PC-9 (cell line): ENCODE measurements at regions not wholly inside any gene's neighbourhood (a gene's known extent, or its start where the extent isn't known, plus 50 kb on each side); places are given as distances from the start of the nearest gene placed in this dataset.

Source experiments
- EZH2 ChIP-seq: fragments of 200-600 bp; sonication (generic); IDR thresholded peaks from 2 replicates; pipeline ENCODE4 v1.8.0; 2017; ENCODE audit warnings: antibody characterized with exemption, low read depth
- TF ChIP-seq, protein P1 (sequence below): fragments of 200-600 bp; sonication (generic); conservative IDR thresholded peaks from 2 replicates; pipeline ENCODE4 v1.6.1; 2017; ENCODE audit warnings: mixed run types, antibody characterized with exemption, mild to moderate bottlenecking, moderate library complexity

DNA sequence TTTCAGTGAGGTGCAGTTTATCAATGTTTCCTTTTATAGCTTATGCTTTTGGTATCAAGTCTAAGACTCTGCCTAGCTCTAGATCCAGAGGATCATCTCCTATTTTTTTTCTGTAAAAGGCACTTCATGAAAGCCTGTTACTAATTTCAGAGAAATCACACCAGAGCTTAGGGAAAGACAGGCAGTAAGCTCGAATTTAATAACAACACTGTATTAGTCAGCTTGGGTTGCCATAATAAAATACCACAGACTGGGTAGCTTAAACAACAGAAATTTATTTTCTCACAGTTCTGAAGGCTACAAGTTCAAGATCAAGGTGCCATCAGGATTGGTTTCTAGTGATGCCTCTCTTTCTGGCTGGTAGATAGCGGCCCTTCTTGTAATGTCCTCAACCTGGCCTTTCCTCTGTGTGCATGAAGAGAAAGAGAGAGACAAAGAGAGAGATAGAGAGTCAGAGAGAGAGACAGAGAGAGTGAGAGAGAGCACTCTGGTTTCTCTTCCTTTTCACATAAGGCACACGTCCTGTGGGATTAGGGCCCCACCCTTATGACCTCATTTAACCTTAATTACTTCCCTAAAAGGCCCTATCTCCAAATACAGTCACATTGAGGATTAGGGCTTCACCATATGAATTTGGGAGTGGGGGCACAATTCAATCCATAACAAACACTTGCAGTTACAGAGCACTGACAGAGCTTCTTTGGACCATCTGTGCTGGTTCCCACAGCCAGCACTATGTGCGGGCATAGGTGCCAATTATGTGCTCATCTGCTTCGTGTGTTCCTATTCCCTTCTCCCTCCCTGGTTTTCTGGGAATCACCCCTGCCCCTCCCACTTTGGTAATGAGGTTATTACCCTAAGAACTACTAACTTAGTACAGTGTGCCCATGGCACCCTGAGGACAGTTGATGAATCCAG, 114.8 kb upstream of the MED14 start:
- TF ChIP-seq, protein P1, sequence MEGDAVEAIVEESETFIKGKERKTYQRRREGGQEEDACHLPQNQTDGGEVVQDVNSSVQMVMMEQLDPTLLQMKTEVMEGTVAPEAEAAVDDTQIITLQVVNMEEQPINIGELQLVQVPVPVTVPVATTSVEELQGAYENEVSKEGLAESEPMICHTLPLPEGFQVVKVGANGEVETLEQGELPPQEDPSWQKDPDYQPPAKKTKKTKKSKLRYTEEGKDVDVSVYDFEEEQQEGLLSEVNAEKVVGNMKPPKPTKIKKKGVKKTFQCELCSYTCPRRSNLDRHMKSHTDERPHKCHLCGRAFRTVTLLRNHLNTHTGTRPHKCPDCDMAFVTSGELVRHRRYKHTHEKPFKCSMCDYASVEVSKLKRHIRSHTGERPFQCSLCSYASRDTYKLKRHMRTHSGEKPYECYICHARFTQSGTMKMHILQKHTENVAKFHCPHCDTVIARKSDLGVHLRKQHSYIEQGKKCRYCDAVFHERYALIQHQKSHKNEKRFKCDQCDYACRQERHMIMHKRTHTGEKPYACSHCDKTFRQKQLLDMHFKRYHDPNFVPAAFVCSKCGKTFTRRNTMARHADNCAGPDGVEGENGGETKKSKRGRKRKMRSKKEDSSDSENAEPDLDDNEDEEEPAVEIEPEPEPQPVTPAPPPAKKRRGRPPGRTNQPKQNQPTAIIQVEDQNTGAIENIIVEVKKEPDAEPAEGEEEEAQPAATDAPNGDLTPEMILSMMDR = no peak
- TF ChIP-seq EZH2 = no peak
